ENCODE measurements at regions not wholly inside any gene's neighbourhood (a gene's known extent, or its start where the extent isn't known, plus 50 kb on each side); places are given as distances from the start of the nearest gene placed in this dataset.

DNA sequence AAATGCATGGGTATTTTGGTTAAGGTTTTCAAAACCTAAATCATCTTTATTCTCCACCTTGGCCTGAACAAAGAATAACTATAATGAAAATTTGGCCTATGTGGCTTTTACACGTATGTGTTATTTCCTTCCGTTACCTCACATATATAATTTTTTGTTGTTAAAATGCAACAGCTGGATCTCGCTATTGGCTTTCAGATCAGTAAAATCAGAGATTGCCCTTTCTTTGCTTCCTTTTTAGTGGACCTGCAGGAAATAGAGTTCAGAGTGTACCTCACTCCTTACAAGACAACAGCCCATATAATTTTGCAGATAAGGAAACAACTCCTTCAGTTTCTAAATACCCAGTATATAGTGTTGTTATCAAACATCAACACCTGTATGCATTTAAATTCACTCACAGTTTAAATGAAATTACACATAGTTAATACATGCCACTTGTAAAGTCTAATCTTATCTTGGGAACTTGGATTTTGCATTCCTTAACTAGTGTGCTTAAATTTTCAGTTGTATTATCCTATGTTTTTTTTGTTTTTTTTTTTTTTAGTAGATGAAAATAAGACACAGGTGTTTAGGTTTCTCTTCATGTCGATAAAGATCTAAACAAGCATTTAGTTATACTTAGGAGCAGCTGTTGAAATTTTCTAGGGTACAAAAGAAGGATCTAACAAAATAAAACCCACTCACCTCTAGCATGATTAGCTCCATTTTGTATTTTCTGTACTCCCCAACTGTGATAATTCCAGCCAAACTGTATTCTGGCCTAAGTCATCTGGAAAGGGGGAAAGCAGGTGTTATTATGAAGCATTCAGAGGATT is 96.2 kb upstream of the SPRY1 start:
- TF ChIP-seq CTCF (IDR thresholded peaks at IDR 0.05), result no peak
- no peak for TF ChIP-seq POLR2A (IDR thresholded peaks at IDR 0.05)

Data from testis (tissue), 2 donors.